ENCODE measurements at regions not wholly inside any gene's neighbourhood (a gene's known extent, or its start where the extent isn't known, plus 50 kb on each side); places are given as distances from the start of the nearest gene placed in this dataset.
"Not testable (repeated sequence)": the region's sequence is repeated elsewhere in the genome, so short reads cannot be mapped to it uniquely, and the experiment has no call there.

DNA sequence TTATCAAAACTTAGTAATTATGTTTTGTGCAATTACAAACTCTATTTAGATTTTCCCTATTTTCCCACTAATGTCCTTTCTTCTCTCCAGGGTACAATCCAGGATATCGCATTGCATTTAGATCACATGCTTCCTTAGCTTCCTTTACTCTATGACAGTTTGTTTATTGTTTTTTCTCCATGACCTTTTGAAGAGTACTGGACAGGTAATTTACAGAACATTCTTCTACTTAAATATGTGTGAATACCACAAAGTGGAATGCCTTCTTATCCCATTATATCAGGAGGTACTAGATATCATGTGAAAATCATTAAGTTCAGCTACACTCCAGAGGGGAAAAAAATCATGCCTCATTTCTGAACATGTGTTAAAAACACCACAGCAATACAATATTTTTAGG is 776.6 kb upstream of the CDH9 start:
- no peak for DNase-seq

GRCh38 chr5:27814286-27814685 is 775.9 kb upstream of the CDH9 start:
- DNase-seq, result no peak

DNA sequence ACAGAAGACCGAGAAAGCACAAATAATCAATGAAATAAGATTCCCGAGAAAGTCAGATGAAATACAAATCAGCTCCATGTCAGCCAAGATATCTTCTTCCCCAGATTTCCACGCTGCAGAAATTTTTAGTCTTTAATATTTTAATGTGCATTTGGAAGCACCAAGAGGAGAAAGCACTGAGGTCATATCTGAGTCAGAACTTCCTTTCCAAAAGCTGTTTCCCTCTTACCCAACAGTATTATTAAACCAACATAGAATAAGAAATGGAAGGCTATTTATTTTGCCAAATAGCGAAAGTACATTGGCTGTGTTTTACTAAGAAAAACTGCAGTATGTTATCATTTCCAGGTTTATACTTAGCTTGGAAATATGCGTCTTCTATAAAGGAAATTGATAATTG is 772.1 kb upstream of the CDH9 start:
- no peak for DNase-seq

DNA sequence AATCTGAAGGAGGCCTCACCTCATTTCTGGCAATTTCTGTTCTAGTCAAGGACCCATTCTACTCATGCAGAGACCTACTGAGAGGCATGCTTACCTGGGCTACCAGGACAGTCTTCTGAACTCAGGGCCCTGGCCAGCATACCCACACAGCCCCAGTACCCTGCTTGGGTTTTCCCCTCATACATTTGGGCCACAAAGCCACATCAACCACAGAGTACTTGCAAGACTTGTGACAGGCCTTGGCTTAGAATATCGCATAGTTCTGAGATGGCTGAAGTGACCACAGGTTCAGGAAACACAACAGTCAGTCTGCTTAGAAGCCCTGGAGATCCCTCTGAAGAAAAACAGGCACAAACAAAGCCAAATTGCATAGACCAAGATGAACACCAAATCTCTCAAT is 758.8 kb upstream of the CDH9 start:
- DNase-seq, result no peak

- DNase-seq, result no peak
Observed at GRCh38 chr5:27788184-27788583, 749.8 kb upstream of the CDH9 start.

DNA sequence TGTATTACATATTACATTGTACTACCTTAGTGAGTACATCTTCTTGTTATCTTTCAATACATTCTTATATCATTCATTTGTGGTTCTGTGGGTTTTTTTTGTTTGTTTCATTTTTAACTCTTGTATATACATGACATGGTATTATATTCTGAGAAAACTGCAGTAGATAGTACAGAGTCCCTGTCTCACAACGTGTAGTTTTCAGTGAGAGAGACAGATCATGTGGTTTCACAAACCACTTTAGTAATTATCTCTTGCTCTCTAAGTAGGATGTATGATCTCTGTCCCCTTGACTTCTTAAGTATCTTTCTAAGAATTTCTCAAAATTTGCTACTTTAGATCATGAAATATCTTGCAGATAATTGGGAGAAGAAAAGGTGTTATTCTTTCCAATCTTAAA is 745.9 kb upstream of the CDH9 start:
- no peak for DNase-seq

DNA sequence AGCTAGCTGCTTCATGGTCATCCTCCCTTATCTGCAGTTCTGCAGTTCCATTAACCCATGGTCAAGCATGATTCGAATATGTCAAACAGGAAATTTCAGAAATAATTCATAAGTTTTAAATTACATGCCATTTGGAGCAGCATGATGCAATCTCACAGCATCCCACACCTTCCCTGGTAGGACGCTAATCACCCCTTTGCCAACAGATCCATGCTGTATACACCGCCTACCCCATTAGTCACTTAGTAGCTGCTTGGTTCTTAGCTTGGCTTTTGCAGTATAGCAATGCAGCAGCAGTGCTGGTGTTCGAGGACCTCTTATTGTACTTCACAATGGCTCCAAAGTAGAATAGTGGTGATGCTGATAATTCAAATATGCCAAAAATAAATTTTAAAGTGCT is 739.7 kb upstream of the CDH9 start:
- no peak for DNase-seq

GRCh38 chr5:27773636-27774035 is 735.2 kb upstream of the CDH9 start:
- no peak for DNase-seq

DNA sequence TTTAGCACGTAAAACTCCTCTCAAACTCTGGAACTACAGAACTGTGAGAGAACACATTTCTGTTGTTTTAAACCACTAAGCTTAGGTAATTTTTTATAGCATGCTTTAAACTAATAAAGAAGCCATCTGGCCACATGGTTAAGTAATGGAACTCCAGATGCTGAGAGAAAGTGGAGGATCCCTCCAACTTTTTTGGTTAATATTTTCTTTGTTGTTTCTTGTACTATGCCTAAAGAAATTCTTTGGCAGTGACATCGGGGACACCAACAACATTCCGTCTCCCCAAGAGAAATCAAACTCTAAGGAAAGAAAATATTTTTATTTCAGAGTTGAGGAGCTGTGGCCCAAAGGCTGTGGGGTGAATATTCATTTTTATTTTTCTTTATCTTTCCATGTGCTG is 734.8 kb upstream of the CDH9 start:
- DNase-seq, result no peak

- DNase-seq, result no peak
Observed at GRCh38 chr5:27769748-27770402, 731.5 kb upstream of the CDH9 start.

DNA sequence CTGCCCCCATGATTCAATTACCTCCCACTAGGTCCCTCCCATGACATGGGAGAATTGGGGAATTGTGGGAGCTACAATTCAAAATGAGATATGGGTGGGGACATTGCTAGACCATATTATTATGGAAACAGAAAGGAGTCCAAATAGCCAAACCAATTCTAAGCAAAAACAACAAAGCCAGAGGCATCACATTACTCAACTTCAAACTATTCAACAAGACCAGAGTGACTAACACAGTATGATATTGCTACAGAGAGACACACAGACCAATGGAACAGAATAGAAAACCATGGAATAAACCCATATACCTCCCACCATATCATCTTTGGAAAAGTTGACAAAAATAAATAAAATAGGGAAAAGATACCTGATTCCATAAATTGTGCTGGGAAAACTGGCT is 710.5 kb upstream of the CDH9 start:
- no peak for DNase-seq

- not testable (repeated sequence) for DNase-seq
Observed at GRCh38 chr5:27743383-27743979, 705.1 kb upstream of the CDH9 start.

DNA sequence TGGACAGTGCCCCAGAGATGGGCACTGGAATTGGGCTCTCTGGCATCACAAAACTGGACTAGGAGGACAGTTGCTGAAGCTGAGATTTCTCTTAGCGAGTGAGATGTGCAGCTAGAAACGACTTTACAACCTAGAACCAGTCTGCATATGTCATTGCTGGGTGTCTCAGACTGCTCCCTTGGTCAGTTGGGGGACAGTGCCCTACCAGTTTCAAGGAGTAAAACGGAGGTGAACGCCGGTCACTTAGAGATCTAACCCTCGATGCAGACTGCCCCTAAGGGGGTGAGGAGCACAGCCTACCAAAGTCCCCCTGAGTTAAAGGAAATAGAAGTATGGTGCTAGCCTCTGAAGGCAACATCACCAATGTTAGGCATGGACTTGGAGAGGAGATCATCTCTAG is 704.4 kb upstream of the CDH9 start:
- DNase-seq, result no peak

GRCh38 chr5:27734838-27735237 is 696.5 kb upstream of the CDH9 start:
- DNase-seq, result no peak

- no peak for DNase-seq
Observed at GRCh38 chr5:27733237-27733636, 694.9 kb upstream of the CDH9 start.

DNA sequence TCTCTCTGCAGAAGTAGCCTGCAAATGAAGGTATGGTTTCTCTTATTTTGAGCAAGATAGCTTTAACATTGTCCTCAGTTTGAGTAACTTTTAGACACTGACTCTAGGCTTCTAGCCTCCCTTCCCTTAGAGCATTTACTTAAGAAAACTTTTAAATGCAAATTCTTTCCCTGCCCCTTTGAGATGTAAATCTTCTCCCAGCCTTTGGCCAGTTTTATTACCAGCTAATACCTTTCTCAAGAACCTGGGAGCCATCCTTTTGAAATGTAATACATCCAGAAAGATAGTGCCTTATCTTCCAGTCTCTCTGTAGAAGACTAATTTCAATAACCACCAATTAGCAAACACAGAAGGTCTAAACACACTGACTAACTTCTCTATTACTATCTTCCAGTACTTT is 688.9 kb upstream of the CDH9 start:
- no peak for DNase-seq

DNA sequence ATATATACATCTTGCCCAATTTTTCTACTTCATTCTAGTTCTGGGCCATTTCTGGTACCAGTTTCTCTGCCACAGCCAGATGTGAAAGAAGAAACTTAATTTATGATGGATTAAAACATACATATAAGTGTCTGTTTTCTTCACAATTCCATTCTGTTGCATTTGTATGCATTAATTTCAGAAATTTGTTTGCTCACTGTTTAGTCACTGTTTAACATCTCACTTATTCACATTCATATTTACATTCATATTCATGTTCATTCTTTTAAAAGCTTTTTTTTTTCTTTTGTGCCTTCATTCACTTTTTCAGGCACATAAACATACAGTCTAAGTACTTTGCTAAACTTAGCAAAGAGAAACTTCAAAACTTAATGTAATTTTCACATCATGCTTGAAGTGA is 684.0 kb upstream of the CDH9 start:
- DNase-seq, result no peak

DNA sequence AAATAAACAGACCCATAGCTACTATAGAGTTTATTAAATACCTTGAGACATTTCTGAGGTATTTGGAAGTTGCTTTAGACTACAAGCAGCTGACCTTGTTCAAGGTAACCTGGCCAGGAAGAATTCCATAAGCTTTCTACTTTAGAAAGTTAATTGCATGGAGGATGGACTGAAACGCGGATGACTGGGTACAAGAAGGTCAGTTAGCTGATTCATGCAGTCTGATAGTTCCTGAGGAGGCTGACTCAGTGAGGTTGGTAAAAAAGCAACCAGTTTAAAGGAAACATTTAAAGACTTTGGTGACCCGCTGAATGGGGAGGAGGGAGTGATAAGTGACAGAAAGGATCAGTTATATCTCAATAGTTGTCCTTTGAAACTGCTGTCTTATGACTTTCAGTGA is 670.1 kb upstream of the CDH9 start:
- no peak for DNase-seq

DNA sequence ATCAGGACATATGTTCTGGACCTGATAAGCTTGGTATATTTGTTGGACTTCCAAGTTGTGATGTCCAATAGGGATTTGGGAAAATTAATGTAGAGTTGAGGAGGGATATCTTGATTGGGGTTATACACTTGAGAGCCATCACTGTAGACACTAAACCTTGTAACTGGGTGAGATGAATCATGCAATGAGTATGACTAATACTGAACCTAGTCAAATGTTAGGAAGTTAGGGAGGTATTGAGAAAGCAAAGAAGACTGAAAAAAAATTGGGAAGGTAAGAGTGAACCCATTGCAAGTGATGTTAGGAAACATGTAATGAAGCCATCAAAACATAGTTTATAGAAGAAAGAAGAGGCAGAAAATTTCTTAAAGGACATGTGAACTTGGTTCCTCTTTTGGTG is 668.4 kb upstream of the CDH9 start:
- DNase-seq, result no peak

- DNase-seq, result no peak
Observed at GRCh38 chr5:27705661-27706060, 667.3 kb upstream of the CDH9 start.

- DNase-seq, result no peak
Observed at GRCh38 chr5:27701931-27702903, 663.8 kb upstream of the CDH9 start.

DNA sequence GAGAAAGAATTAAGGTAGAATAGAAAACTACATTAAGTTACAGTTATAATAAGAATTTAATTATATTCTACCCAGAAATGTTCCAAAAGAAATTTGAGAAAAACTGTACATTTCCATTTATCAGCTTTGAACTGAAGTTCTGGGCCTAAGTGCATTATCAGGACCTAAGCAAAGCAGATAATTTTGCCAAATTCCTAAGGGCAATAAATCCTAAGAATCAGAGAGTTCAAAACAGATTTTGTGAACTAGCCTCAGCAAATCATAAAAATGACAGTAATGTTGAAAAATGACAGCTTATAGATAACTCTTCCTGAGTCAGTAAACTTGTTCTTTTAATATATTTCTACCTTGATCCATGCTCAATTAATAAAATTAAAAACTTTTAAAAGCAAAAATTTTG is 662.1 kb upstream of the CDH9 start:
- no peak for DNase-seq

DNA sequence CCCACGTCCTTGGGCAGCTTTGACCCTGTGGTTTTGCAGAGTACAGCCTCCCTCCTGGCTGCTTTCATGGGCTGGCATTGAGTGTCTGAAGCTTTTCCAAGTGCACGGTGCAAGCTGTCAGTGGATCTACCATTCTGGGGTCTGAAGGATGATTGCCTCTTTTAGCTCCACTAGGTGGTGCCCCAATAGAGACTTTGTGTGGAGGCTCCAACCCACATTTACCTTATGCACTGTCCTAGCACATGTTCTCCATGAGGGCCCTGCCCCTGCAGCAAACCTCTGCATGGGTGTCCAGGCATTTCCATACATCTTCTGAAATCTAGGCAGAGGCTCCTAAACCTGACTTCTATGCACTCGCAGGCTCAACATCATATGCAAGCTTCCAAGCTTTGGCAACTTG is 644.2 kb upstream of the CDH9 start:
- no peak for DNase-seq

GRCh38 chr5:27652505-27652904 is 614.1 kb upstream of the CDH9 start:
- no peak for DNase-seq
